ENCODE measurements at regions not wholly inside any gene's neighbourhood (a gene's known extent, or its start where the extent isn't known, plus 50 kb on each side); places are given as distances from the start of the nearest gene placed in this dataset.

DNA sequence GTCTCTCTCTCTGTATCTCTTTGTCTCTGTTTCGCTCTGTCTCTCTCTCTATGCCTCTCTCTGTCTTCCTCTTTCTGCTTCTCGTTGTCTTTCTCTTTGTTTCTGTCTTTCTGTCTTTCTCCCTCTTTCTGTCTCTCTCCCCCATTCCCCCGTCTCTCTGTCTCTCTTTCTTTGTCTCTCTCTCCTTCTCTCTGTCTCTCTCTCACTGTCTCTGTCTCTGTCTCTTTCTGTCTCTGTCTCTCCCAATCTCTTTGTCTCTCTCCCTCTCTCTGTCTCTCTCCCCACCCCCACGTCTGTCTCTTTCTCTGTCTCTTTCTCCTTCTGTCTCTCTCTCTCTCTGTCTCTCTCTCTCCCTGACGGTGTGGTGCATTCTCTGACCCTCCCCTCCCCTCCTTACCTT, 71.9 kb upstream of the ZNF516 start:
- TF ChIP-seq, protein P1, sequence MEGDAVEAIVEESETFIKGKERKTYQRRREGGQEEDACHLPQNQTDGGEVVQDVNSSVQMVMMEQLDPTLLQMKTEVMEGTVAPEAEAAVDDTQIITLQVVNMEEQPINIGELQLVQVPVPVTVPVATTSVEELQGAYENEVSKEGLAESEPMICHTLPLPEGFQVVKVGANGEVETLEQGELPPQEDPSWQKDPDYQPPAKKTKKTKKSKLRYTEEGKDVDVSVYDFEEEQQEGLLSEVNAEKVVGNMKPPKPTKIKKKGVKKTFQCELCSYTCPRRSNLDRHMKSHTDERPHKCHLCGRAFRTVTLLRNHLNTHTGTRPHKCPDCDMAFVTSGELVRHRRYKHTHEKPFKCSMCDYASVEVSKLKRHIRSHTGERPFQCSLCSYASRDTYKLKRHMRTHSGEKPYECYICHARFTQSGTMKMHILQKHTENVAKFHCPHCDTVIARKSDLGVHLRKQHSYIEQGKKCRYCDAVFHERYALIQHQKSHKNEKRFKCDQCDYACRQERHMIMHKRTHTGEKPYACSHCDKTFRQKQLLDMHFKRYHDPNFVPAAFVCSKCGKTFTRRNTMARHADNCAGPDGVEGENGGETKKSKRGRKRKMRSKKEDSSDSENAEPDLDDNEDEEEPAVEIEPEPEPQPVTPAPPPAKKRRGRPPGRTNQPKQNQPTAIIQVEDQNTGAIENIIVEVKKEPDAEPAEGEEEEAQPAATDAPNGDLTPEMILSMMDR (IDR thresholded peaks at IDR 0.05): no peak
- TF ChIP-seq POLR2A (IDR thresholded peaks at IDR 0.05): no peak

All from right lobe of liver (tissue), 4 donors.